ENCODE measurements at regions not wholly inside any gene's neighbourhood (a gene's known extent, or its start where the extent isn't known, plus 50 kb on each side); places are given as distances from the start of the nearest gene placed in this dataset.

DNA sequence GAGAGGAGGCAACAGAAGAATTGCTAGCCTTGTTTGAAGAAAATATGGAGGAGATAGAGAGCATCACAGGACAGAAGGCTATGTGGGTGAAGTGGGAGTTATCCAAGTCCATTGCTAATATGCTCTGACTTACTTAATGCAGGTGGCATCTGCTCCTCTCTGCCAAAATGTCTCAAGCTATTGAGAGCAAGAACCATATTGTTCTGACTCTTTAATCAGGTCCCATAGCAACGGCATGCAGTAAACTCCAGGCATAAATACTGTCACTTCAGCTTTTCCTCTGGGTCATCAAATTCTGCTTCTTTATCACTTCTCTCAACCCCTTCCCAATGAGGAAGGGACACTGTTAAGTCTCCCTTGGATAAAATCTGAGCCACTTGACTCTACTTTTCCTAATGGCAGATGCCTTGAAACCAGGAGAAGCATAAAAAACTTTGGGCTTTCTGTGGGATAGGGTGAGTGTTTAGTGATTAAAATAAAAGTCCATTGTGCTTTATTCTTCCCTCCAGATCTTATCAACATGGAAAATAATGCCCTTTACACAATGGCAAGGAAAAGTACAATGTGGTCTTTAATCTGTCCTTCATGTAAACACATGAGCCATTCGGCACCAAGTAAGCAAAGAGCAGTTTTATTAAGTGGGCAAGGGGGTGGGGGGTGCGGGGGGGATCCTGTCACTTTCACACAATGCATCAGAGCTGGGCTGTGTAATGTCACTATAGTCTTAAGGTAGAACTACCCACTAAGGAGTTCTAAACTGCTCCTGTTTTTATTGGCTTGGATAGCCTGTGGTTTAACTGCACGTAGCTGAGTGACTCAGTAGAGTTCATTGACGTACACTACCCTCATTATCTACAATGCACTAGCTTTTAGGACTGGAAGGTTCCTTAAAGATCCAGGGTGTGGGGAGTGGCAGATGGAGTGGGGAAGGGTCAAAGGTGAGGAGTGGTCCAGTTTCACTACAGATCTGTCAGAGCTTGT is 71.0 kb upstream of the TARS1 start:
- peak; percentile 67 for DNase-seq (ENCODE audit: low spot score)

DNA sequence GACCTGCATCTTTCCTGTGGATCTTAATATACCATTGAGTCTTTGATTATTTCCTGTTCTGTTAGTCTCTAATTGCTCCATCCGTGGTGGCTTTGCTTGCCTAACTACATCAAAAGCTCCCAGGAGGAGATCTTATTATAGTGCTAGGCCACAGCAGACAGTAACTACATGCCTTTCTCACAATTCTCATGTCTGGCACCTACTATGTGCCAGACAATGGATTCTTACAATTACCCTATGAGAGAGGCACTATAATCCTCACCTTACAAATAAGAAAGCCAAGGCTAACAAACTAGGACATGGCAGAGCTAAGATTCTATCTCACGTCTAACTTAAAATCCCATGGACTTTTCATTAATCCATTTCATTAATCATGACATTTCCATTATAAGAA is 70.3 kb upstream of the TARS1 start:
- DNase-seq (ENCODE audit: low spot score), result no peak

DNA sequence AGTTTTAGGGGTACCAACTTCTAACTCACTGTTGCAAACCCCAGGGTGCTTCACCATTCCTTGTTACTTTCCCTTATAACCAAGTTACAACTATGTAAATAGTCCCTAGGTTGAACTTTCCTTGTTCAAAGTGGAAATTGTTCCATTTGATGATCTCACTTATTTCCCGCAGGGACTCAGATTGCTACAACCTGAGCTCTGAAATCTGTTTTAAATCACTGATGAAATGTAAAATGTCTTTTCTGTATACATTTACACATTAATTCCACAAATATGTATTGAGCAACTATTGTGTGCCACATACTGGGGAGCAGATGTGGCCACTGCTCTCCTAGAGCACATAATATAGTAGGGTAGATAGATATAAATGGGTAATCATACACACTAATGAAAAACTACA is 69.1 kb upstream of the TARS1 start:
- no peak for DNase-seq (ENCODE audit: low spot score)

GRCh38 chr5:33372721-33373472 is 67.9 kb upstream of the TARS1 start:
- DNase-seq (ENCODE audit: low spot score), result no peak

DNA sequence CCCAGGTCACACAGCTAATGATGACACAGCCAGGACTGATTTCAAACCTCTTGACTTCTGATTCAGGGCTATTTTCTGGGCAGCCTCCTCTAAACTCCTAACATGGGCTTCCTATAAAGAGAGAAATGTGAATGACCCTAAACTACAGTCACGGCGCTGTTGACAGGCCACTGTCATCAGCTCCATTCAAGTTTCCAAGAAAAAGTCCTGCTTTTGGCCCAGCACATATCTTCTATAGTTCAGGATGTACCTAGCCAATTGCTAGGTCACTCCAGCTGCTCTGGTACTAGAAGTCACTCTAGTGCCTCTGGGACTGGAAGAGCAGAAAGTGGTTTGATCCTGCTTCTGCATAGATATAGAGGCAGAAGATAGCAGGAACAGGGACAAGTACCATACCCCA is 64.9 kb upstream of the TARS1 start:
- no peak for DNase-seq (ENCODE audit: low spot score)

GRCh38 chr5:33379757-33380156 is 61.0 kb upstream of the TARS1 start:
- DNase-seq (ENCODE audit: low spot score), result peak; percentile 31

GRCh38 chr5:33381243-33381642 is 59.5 kb upstream of the TARS1 start:
- DNase-seq (ENCODE audit: low spot score), result no peak
